Upper lobe of right lung (tissue), 1 donor: ENCODE measurements at regions not wholly inside any gene's neighbourhood (a gene's known extent, or its start where the extent isn't known, plus 50 kb on each side); places are given as distances from the start of the nearest gene placed in this dataset.
"Not testable (repeated sequence)": the region's sequence is repeated elsewhere in the genome, so short reads cannot be mapped to it uniquely, and the experiment has no call there.

Experiments
- ATAC-seq: fragments of 200-7000 bp; cut with Tn5 transposase; one replicate; pipeline ENCODE4 v1.9.1; 2020; ENCODE audit warnings: mild to moderate bottlenecking, moderate library complexity
- DNase-seq: peaks from one replicate; pipeline ENCODE4 v3.0.0-alpha.2; 2020
- H3K27ac ChIP-seq: fragments of 200-600 bp; one replicate; pipeline ENCODE4 v1.8.0; 2022
- H3K27me3 ChIP-seq: fragments of 200-600 bp; one replicate; pipeline ENCODE4 v1.8.0; 2022; ENCODE audit warnings: mild to moderate bottlenecking
- H3K36me3 ChIP-seq: fragments of 200-600 bp; one replicate; pipeline ENCODE4 v1.8.0; 2022
- H3K4me1 ChIP-seq: fragments of 200-600 bp; one replicate; pipeline ENCODE4 v1.8.0; 2022
- H3K4me3 ChIP-seq: fragments of 200-600 bp; one replicate; pipeline ENCODE4 v1.8.0; 2022; ENCODE audit warnings: mild to moderate bottlenecking
- H3K9me3 ChIP-seq: fragments of 200-600 bp; one replicate; pipeline ENCODE4 v1.8.0; 2022
- intact Hi-C: fragments of 100-400 bp; cut with DNase I; formaldehyde crosslinking; loops from one replicate; pipeline ENCODE4 v1.11.0; 2022
- donor health status: DM: no; HTN: yes; CAD: no; lungs with severe emphysema.

- peaks cover 12% of the 10 kb centered on the region for H3K27me3 ChIP-seq
- ATAC-seq, intact Hi-C loops, H3K9me3 ChIP-seq, H3K27ac ChIP-seq, H3K36me3 ChIP-seq, H3K4me3 ChIP-seq, H3K4me1 ChIP-seq: not testable (repeated sequence)
- DNase-seq: peak; percentile 57
Observed at GRCh38 chr21:9018731-9019253, 1502.6 kb upstream of the TPTE start.

GRCh38 chr21:9024006-9024767 lies 1497.2 kb upstream of the TPTE start:
- ATAC-seq, H3K9me3 ChIP-seq, DNase-seq, H3K4me1 ChIP-seq, H3K4me3 ChIP-seq, H3K27ac ChIP-seq, H3K36me3 ChIP-seq, H3K27me3 ChIP-seq, intact Hi-C loops: not testable (repeated sequence)

GRCh38 chr21:9026729-9027416 lies 1494.5 kb upstream of the TPTE start:
- intact Hi-C loops, ATAC-seq: not testable (repeated sequence)
- DNase-seq: peak; percentile 53

GRCh38 chr21:9027417-9027800 lies 1494.0 kb upstream of the TPTE start:
- H3K27me3 ChIP-seq, H3K36me3 ChIP-seq, ATAC-seq, intact Hi-C loops, H3K27ac ChIP-seq, H3K4me3 ChIP-seq, H3K4me1 ChIP-seq, H3K9me3 ChIP-seq: not testable (repeated sequence)
- peak; percentile 37 for DNase-seq

More at GRCh38 chr21:9026729-9027416, 1494.5 kb upstream of the TPTE start:
- H3K36me3 ChIP-seq, H3K27ac ChIP-seq, H3K9me3 ChIP-seq, H3K27me3 ChIP-seq, H3K4me3 ChIP-seq, H3K4me1 ChIP-seq: not testable (repeated sequence)

DNA sequence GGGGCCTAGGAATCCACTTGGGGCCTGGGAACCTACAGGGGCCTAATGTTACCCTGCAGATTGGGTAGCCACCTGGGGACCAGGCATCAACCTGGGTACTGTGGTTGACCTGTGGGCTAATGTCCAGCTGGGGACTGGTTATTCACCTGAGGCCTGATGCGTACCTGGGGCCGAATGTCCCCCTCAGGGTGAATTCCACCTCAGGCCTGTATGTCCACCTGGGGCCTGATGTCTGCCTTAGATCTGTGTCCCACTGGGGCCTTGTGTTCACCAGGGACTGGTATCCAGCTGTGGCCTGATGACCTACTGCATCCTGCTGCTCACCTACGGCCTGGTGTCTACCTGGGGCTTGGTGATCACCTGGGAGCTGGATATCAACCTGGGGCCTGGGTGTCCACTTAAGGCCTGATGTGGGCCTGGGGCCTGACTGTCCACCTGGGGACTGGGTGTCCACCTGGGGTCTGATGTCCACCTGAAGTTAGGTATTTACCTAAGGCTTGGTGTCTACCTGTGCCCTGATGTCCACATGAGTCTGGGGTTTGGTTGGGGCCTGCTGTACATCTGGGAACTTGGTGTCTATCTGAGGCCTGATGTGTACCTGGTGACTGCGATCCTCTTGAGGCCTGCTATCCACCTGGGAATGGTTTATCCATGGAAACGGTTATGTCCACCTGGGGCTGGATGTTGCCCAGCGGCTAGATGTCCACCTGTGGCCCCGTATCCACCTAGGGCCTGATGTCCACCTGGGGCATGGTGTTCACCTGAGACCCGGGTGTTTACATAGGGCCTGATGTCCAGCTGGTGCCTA lies 1492.6 kb upstream of the TPTE start:
- H3K4me1 ChIP-seq, H3K27me3 ChIP-seq, H3K36me3 ChIP-seq, H3K9me3 ChIP-seq, intact Hi-C loops, ATAC-seq, H3K27ac ChIP-seq, H3K4me3 ChIP-seq: not testable (repeated sequence)
- peak; percentile 67 for DNase-seq

GRCh38 chr21:9030141-9030665 lies 1491.2 kb upstream of the TPTE start:
- ATAC-seq, H3K4me3 ChIP-seq, H3K27ac ChIP-seq, H3K36me3 ChIP-seq, H3K27me3 ChIP-seq, DNase-seq, intact Hi-C loops, H3K4me1 ChIP-seq, H3K9me3 ChIP-seq: not testable (repeated sequence)

DNA sequence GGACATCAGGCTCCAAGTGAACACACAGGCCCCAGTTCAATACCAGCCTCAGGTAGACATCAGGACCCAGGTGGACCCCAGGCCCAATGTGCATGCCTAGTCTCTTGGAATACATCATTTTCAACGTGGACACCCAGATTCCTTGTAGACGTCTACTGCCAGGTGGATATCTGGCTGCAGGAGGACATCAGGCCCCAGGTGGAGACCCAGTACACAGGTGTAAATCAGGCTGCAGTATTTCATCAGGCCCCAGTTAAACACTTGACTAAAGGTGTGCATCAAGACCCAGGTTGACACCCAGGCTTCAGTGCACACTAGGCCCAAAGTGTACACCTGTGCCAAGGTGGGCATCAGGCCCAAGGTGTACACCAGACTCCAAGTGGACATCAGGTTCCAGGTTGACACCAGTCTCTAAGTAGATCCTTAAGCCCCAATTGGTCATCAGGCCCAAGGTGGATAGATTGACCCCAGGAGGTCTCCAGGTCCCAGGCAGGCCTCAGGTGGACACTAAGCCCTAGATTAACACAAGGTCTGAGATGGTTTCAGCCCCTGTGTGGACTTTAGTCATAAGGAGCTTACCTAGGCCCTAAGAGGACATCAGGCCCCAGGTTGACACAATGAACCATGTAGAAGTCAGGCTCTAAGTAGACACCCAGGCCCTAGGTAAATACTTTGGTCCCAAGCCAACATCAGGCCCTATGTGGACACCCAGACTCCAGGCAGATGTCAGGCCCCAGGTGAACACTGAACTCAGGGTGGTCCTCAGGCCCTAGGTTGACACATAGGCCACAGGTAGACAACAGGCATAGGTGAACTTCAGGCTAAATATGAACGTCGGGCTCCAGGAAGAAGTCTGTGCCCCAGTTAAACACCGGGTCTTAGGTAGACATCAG lies 1489.7 kb upstream of the TPTE start:
- H3K4me1 ChIP-seq, H3K27ac ChIP-seq, H3K36me3 ChIP-seq, H3K27me3 ChIP-seq, intact Hi-C loops, H3K4me3 ChIP-seq, H3K9me3 ChIP-seq, ATAC-seq: not testable (repeated sequence)
- peak; percentile 41 for DNase-seq

DNA sequence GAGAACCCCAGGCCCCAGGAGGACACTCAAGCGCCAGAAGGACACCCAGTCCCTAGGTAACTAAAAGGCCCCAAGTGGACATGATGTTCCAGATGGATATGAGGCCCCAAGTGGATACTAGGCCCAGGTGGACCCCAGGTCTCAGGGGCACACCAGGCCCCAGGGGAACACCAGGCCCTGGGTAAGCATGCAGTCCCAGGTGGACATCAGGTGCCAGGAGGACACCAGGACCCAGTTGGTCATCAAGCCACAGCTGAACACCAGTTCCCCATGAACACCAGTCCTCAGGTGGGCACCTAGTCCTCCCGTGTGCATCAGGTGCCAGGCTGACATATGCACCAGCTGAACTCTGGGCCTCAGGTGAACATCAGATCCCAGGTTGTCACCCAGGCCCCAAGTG lies 1488.8 kb upstream of the TPTE start:
- H3K4me1 ChIP-seq, H3K9me3 ChIP-seq, intact Hi-C loops, H3K4me3 ChIP-seq, H3K36me3 ChIP-seq, ATAC-seq, H3K27me3 ChIP-seq, DNase-seq, H3K27ac ChIP-seq: not testable (repeated sequence)

GRCh38 chr21:9033295-9033694 lies 1488.1 kb upstream of the TPTE start:
- H3K27me3 ChIP-seq, H3K9me3 ChIP-seq, H3K36me3 ChIP-seq, intact Hi-C loops, ATAC-seq, H3K4me3 ChIP-seq, H3K4me1 ChIP-seq, H3K27ac ChIP-seq: not testable (repeated sequence)
- peak; percentile 60 for DNase-seq

DNA sequence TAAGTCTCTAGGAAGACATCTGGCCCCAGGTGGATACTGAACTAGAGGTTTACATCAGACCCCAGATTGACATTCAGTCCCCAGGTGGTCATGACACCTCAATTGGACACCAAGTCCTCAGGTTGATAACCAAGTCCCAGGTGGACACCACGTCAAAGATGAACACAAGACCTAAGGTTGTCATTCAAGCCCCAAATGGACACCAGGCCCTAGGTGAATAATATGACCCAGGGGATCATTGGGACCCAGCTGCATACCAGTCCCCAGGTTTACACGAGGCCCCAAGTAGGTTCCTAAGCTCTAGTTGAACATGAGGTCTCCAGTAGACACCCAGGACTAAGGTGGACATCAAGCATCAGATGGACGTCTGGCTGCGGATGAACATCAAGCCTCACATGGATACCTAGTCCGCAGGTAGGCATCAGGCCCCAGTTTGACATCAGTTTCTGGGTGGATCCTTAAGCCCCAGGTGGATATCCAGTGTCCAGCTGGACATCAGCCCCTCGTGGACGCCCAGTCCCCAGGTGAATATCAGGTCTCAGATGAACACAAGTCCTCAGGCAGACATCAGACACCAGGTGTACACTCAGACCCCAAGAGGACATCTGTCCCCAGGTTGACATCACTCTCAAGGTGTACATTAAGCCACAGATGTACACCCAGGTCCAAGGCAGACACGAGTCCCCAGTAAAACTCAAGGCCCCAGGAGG lies 1486.7 kb upstream of the TPTE start:
- H3K27me3 ChIP-seq, intact Hi-C loops, H3K4me3 ChIP-seq, H3K27ac ChIP-seq, ATAC-seq, H3K4me1 ChIP-seq, H3K9me3 ChIP-seq, H3K36me3 ChIP-seq: not testable (repeated sequence)
- DNase-seq: peak; percentile 62

- ATAC-seq, H3K9me3 ChIP-seq, H3K4me1 ChIP-seq, H3K27me3 ChIP-seq, H3K27ac ChIP-seq, intact Hi-C loops, H3K4me3 ChIP-seq, H3K36me3 ChIP-seq: not testable (repeated sequence)
- peak; percentile 33 for DNase-seq
Observed at GRCh38 chr21:9035225-9035624, 1486.2 kb upstream of the TPTE start.

DNA sequence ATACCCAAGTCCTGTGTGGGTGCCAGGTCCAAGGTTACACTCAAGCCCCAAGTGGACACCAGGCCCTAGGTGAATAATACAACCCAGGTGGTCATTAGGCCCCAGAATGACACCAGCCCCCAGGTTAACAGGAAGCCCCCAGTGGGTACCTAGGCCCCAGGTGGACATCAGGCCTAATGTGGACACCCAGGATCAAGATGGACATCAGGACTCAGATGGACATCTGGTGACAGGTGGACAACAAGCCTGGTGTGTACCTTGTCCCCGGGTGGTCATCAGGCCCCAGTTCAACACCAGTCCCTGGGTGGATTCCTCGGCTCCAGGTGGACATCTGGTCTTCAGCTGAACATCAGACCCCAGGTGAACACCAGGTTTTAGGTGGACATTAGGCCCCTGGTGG lies 1485.4 kb upstream of the TPTE start:
- H3K36me3 ChIP-seq, intact Hi-C loops, H3K27ac ChIP-seq, H3K27me3 ChIP-seq, ATAC-seq, H3K9me3 ChIP-seq, H3K4me3 ChIP-seq, H3K4me1 ChIP-seq: not testable (repeated sequence)
- peak; percentile 55 for DNase-seq
